ENCODE measurements at regions not wholly inside any gene's neighbourhood (a gene's known extent, or its start where the extent isn't known, plus 50 kb on each side); places are given as distances from the start of the nearest gene placed in this dataset.
"Not testable (repeated sequence)": the region's sequence is repeated elsewhere in the genome, so short reads cannot be mapped to it uniquely, and the experiment has no call there.

DNA sequence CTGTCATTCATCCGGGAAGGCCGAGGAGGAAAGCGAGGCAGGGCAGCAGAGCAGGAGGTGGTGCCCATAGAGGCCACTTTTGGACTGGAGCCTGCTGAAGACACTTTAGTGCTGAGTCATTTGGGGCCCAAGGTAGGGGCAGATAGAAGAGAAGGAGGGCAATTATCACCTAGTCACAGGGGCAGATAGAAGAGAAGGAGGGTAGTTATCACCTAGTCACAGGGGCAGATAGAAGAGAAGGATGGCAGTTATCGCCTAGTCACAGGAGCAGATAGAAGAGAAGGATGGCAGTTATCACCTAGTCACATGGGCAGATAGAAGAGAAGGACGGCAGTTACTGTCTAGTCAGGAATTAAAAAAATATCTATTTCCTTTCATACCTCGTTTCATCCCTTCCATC is 1372.6 kb downstream of the FOXD4L5 start:
- not testable (repeated sequence) for TF ChIP-seq POLR2A, SPI1 (IDR thresholded peaks at IDR 0.05; ENCODE audit: low read depth, low read length)

Measured in GM12891 (cell line).